ENCODE measurements at regions not wholly inside any gene's neighbourhood (a gene's known extent, or its start where the extent isn't known, plus 50 kb on each side); places are given as distances from the start of the nearest gene placed in this dataset.
A peak's percentile ranks its signal among the peaks of the same experiment; 100 is the strongest.

GRCh38 chr3:13718436-13718835 lies 161.4 kb downstream of the WNT7A start:
- intact Hi-C loops (cut with DNase I, micrococcal nuclease) = no loop called here
- H3K27ac Mint-ChIP-seq = no peak overlapping the region

GRCh38 chr3:13718000-13718399 lies 161.9 kb downstream of the WNT7A start:
- CTCF ChIA-PET = no interaction called here
- H3K36me3 Mint-ChIP-seq (ENCODE audit: low read depth) = no peaks in the 10 kb centered on the region
- Histone ChIP-seq H3K9me3 (ENCODE audit: control insufficient read depth in 1 of 2, insufficient read depth in 1 of 2, low read length in 2 of 2) (peaks cover 0 to 4% of the 10 kb centered on the region in 2 experiments), H3K27me3 (ENCODE audit: control insufficient read depth in 1 of 2, insufficient read depth in 2 of 2, low read length in 2 of 2) (no peaks in the 10 kb centered on the region), H3K27ac (ENCODE audit: low read depth in 1 of 2, low read length in 2 of 2) (no peak overlapping the region), H3K36me3 (ENCODE audit: insufficient read depth, low read length) (no peaks in the 10 kb centered on the region), H3K4me1 (ENCODE audit: insufficient read depth, low read length) (no peaks in the 10 kb centered on the region), H3K4me3 (ENCODE audit: low read length) (no peak overlapping the region)
- TF ChIP-seq CTCF (IDR thresholded peaks at IDR 0.05) = no peak
- H3K4me1 Mint-ChIP-seq (ENCODE audit: low read depth) = no peaks in the 10 kb centered on the region
- H3K27me3 Mint-ChIP-seq = no peaks in the 10 kb centered on the region
- peak in 2 of 14 experiments; percentile 1 to 20 for DNase-seq
- ATAC-seq (ENCODE audit: poor library complexity) = no peak
- no peak overlapping the region for H3K27ac Mint-ChIP-seq
- intact Hi-C loops (cut with DNase I, micrococcal nuclease) = no loop called here
- no peak overlapping the region for H3K4me3 Mint-ChIP-seq
- peaks cover 16% of the 10 kb centered on the region for H3K9me3 Mint-ChIP-seq
- POLR2A ChIA-PET = no interaction called here

More at GRCh38 chr3:13718436-13718835, 161.4 kb downstream of the WNT7A start:
- Histone ChIP-seq H3K27me3 (ENCODE audit: control insufficient read depth in 1 of 2, insufficient read depth in 2 of 2, low read length in 2 of 2) (no peaks in the 10 kb centered on the region), H3K4me1 (ENCODE audit: insufficient read depth, low read length) (no peaks in the 10 kb centered on the region), H3K4me3 (ENCODE audit: low read length) (no peak overlapping the region), H3K27ac (ENCODE audit: low read depth in 1 of 2, low read length in 2 of 2) (no peak overlapping the region), H3K9me3 (ENCODE audit: control insufficient read depth in 1 of 2, insufficient read depth in 1 of 2, low read length in 2 of 2) (peaks cover 0 to 4% of the 10 kb centered on the region in 2 experiments), H3K36me3 (ENCODE audit: insufficient read depth, low read length) (no peaks in the 10 kb centered on the region)
- ChIA-PET CTCF (no interaction called here), POLR2A (no interaction called here)
- H3K27me3 Mint-ChIP-seq = peaks cover 4% of the 10 kb centered on the region
- H3K36me3 Mint-ChIP-seq (ENCODE audit: low read depth) = no peaks in the 10 kb centered on the region
- ATAC-seq (ENCODE audit: poor library complexity) (no peak), DNase-seq (peak in 2 of 14 experiments; percentile 1 to 19)
- no peaks in the 10 kb centered on the region for H3K4me1 Mint-ChIP-seq (ENCODE audit: low read depth)
- H3K4me3 Mint-ChIP-seq = no peak overlapping the region
- peaks cover 16% of the 10 kb centered on the region for H3K9me3 Mint-ChIP-seq
- no peak for TF ChIP-seq CTCF (IDR thresholded peaks at IDR 0.05)

GRCh38 chr3:13717222-13717895 lies 162.5 kb downstream of the WNT7A start:
- DNase-seq (no peak), ATAC-seq (ENCODE audit: poor library complexity) (no peak)
- peaks cover 0 to 4% of the 10 kb centered on the region in 2 experiments for H3K9me3 ChIP-seq (ENCODE audit: control insufficient read depth in 1 of 2, insufficient read depth in 1 of 2, low read length in 2 of 2)
- Mint-ChIP-seq H3K27me3 (no peaks in the 10 kb centered on the region), H3K9me3 (peaks cover 15% of the 10 kb centered on the region), H3K4me3 (no peak overlapping the region), H3K27ac (no peak overlapping the region), H3K4me1 (ENCODE audit: low read depth) (no peaks in the 10 kb centered on the region), H3K36me3 (ENCODE audit: low read depth) (no peaks in the 10 kb centered on the region)
- H3K4me3 ChIP-seq (ENCODE audit: low read length) = no peak overlapping the region
- H3K36me3 ChIP-seq (ENCODE audit: insufficient read depth, low read length) = no peaks in the 10 kb centered on the region
- H3K4me1 ChIP-seq (ENCODE audit: insufficient read depth, low read length) = no peaks in the 10 kb centered on the region
- ChIA-PET CTCF (no interaction called here), POLR2A (no interaction called here)
- no peaks in the 10 kb centered on the region for H3K27me3 ChIP-seq (ENCODE audit: control insufficient read depth in 1 of 2, insufficient read depth in 2 of 2, low read length in 2 of 2)
- intact Hi-C loops (cut with DNase I, micrococcal nuclease) = no loop called here
- no peak overlapping the region for H3K27ac ChIP-seq (ENCODE audit: low read depth in 1 of 2, low read length in 2 of 2)
- no peak for TF ChIP-seq CTCF (IDR thresholded peaks at IDR 0.05)
